BE2C (cell line): ENCODE measurements at regions not wholly inside any gene's neighbourhood (a gene's known extent, or its start where the extent isn't known, plus 50 kb on each side); places are given as distances from the start of the nearest gene placed in this dataset.

Experiments used
- DNase-seq: peaks from one replicate; pipeline ENCODE4 v3.0.0-alpha.2; 2020
- H3K27me3 ChIP-seq: fragments of 250-450 bp; sonication (Bioruptor Pico); 2 replicates; pipeline ENCODE4 v1.5.1; 2020; ENCODE audit warnings: mild to moderate bottlenecking
- H3K36me3 ChIP-seq: fragments of 250-450 bp; sonication (Bioruptor Pico); 2 replicates; pipeline ENCODE4 v1.5.1; 2020; ENCODE audit warnings: mild to moderate bottlenecking
- H3K4me1 ChIP-seq: fragments of 250-450 bp; sonication (Bioruptor Pico); 2 replicates; pipeline ENCODE4 v1.5.1; 2020
- H3K4me3 ChIP-seq: 2 replicates; pipeline ENCODE4 v1.5.1; 2011; ENCODE audit warnings: low read depth, low read length
- H3K9me3 ChIP-seq: fragments of 250-450 bp; sonication (Bioruptor Pico); 2 replicates; pipeline ENCODE4 v1.5.1; 2020
- CTCF ChIP-seq: IDR thresholded peaks from 2 replicates; pipeline ENCODE4 v1.5.1; 2012; ENCODE audit warnings: mild to moderate bottlenecking, low read depth, low read length

- DNase-seq, result no peak
- Histone ChIP-seq H3K4me1 (no peaks in the 10 kb centered on the region), H3K36me3 (no peaks in the 10 kb centered on the region), H3K4me3 (no peak overlapping the region), H3K27me3 (no peaks in the 10 kb centered on the region), H3K9me3 (no peaks in the 10 kb centered on the region; the same call in 1 of the 2 replicates)
- TF ChIP-seq CTCF, result no peak
Measured at GRCh38 chr10:33091201-33091600, 133.2 kb upstream of the ITGB1 start.

GRCh38 chr10:33088990-33089389 is 131.0 kb upstream of the ITGB1 start:
- DNase-seq, result no peak
- no peak for TF ChIP-seq CTCF
- Histone ChIP-seq H3K27me3 (no peaks in the 10 kb centered on the region), H3K9me3 (no peaks in the 10 kb centered on the region; the same call in 1 of the 2 replicates), H3K4me3 (no peak overlapping the region), H3K36me3 (no peaks in the 10 kb centered on the region), H3K4me1 (no peaks in the 10 kb centered on the region)

- no peaks in the 10 kb centered on the region; the same call in 1 of the 2 replicates for H3K9me3 ChIP-seq
- H3K36me3 ChIP-seq, result no peaks in the 10 kb centered on the region
- no peaks in the 10 kb centered on the region for H3K4me1 ChIP-seq
- TF ChIP-seq CTCF, result no peak
- H3K4me3 ChIP-seq, result no peak overlapping the region
- DNase-seq, result no peak
- no peaks in the 10 kb centered on the region for H3K27me3 ChIP-seq
Measured at GRCh38 chr10:33087922-33088321, 129.9 kb upstream of the ITGB1 start.

GRCh38 chr10:33087152-33087551 is 129.1 kb upstream of the ITGB1 start:
- no peak for DNase-seq
- Histone ChIP-seq H3K27me3 (no peaks in the 10 kb centered on the region), H3K4me1 (no peaks in the 10 kb centered on the region), H3K4me3 (no peak overlapping the region), H3K36me3 (no peaks in the 10 kb centered on the region), H3K9me3 (no peaks in the 10 kb centered on the region; the same call in 1 of the 2 replicates)
- no peak for TF ChIP-seq CTCF

- no peaks in the 10 kb centered on the region; the same call in 1 of the 2 replicates for H3K9me3 ChIP-seq
- no peaks in the 10 kb centered on the region for H3K36me3 ChIP-seq
- DNase-seq, result no peak
- H3K4me3 ChIP-seq, result no peak overlapping the region
- no peaks in the 10 kb centered on the region for H3K27me3 ChIP-seq
- H3K4me1 ChIP-seq, result no peaks in the 10 kb centered on the region
- no peak for TF ChIP-seq CTCF
Measured at GRCh38 chr10:33086100-33086499, 128.1 kb upstream of the ITGB1 start.

GRCh38 chr10:33085313-33085833 is 127.3 kb upstream of the ITGB1 start:
- no peaks in the 10 kb centered on the region; the same call in 1 of the 2 replicates for H3K9me3 ChIP-seq
- no peak for DNase-seq
- no peaks in the 10 kb centered on the region for H3K36me3 ChIP-seq
- H3K27me3 ChIP-seq, result no peaks in the 10 kb centered on the region
- no peaks in the 10 kb centered on the region for H3K4me1 ChIP-seq
- no peak for TF ChIP-seq CTCF
- H3K4me3 ChIP-seq, result no peak overlapping the region
